NCI-H128 (cell line): ENCODE measurements at regions not wholly inside any gene's neighbourhood (a gene's known extent, or its start where the extent isn't known, plus 50 kb on each side); places are given as distances from the start of the nearest gene placed in this dataset.
"Not testable (repeated sequence)": the region's sequence is repeated elsewhere in the genome, so short reads cannot be mapped to it uniquely, and the experiment has no call there.

ENCODE experiments used
- DNase-seq: peaks from one replicate; lab custom pipeline; 2025; ENCODE audit not compliant: unreplicated experiment; lab: John Stamatoyannopoulos, UW

DNA sequence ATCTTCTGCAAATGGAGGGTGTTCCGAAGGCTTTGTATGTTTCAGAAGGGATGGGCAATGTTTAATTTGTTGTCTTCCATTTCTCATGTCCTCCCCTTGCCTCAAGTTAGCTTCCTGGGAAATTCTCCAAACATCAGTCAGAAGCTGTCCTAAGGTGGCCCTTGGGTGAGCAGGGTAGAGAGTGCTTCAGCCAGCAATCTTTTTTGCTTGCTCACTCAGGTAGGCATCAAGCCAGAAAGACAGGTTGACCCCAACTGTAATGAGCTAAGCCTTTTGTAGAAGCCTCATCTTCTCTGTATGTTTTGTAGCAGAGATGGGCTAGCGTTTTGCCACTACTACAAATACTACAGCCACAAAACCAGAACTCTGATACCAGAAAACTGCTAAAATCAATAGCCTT, 321.5 kb upstream of the FAM78B start:
- DNase-seq: no peak

- DNase-seq: no peak
Measured at GRCh38 chr1:166489356-166489669, 322.5 kb upstream of the FAM78B start.

- DNase-seq: no peak
Measured at GRCh38 chr1:166489670-166490436, 323.1 kb upstream of the FAM78B start.

GRCh38 chr1:166490437-166490991, 323.7 kb upstream of the FAM78B start:
- DNase-seq: no peak

GRCh38 chr1:166493765-166494164, 327.0 kb upstream of the FAM78B start:
- not testable (repeated sequence) for DNase-seq

DNA sequence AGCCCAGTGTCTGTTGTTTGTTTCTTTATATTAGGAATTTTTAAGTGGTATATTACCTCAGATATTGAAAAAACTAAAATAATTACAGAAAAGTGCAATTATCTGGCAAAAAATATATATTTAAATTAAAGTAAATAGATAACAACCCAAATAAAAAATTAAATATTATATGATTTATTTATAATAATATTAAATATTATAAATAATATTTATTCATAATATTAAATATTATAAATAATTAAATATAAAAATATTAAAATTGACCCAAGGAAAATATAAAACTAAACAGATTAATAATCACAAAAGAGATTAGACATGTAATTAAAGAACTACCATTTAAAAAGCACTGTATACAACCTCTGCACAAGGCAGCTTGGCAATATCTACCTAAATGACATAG, 331.9 kb upstream of the POGK start:
- DNase-seq: no peak

GRCh38 chr1:166511761-166512160, 327.5 kb upstream of the POGK start:
- DNase-seq: no peak

DNA sequence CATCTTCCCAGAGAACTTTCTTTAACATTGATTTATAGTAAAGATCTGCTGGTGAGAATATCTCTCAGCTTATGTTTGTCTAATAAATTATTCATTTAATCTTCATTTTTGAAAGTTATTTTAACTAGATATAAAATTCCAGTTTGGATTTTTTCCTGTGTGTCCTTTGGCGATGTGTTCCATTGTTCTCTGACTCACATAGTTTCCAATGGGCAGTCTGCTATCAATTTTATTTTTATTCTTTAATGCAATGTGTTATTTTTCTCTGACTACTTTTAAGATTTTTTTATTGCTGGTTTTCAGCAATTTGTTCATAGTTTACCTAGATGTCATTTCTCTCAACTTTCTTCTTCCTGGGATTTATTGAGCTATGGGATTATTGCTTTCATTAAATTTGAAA, 325.2 kb upstream of the POGK start:
- no peak for DNase-seq

DNA sequence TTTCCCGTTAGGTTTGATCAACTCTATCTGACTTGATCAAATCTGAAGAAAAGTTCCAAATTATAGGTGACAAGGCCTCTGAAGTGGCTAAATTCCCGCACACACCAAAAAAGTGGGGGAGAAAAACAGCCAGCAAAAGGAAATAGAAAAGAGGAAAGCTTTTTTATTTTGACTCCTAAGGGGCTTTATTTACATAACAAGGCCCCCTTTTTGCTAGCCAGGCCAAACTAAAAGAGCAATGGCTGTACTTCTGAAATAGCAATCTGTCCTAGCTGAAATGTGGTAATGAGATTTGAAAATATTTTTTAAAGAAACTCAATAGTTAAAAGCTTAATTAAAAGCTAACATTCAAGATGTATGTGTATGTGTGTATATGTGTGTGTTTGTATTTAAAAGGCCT, 311.5 kb upstream of the POGK start:
- no peak for DNase-seq

DNA sequence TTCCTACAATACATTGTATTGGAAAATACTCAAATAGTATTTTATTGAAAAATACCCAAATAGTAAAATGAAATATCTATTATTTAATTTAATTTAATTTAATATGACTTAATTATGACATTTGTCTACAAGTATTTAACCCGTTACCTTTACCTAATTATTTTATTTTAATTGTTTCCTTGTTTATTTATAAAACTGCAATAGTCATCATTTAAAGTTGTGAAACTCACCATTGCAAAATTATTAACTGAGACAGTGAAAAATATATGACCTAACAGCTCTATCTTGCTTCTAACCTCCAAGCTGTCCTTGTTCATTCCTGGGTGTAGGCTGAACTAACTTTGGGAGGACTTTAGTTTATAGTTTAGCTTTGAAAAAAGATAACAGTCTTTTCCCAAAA, 300.6 kb upstream of the POGK start:
- DNase-seq: no peak

DNA sequence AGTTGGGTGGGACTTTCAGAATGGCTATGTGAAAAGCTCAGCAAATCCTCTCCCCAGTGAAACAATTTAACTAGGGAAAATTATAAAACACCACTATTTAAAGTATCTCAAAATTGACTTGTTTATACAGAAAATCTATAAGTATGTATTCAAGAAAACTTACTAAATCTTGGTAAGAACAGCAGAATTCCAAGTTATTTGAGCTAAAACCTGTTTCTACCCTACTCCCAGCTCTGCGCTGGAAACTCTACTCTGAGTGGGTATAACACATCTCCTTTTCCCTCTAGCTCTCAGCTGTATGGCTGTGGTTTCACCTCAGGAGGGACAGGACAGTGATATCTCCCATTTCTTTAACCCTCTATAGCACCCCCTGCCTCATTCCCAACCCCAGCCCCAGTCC, 295.2 kb upstream of the POGK start:
- DNase-seq: no peak

DNA sequence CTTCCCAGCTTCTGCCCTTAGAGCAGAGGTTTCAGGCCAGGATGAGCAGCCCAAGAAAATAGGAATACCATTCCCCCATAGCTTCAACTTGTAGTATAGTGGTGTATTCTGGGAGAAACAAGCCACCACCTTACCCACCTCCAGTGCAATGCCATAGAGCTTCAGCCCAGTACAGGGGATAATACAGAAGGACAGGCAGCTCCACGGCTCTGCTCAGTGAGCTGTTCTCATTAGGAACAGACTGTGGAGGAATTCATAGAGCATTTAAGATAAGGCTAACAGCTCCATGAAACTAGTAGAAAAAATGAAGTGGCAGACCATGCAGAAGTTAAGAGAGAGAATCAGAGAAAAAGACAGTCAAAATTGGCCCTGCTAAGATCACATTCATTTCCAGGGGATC, 294.7 kb upstream of the POGK start:
- DNase-seq: no peak

DNA sequence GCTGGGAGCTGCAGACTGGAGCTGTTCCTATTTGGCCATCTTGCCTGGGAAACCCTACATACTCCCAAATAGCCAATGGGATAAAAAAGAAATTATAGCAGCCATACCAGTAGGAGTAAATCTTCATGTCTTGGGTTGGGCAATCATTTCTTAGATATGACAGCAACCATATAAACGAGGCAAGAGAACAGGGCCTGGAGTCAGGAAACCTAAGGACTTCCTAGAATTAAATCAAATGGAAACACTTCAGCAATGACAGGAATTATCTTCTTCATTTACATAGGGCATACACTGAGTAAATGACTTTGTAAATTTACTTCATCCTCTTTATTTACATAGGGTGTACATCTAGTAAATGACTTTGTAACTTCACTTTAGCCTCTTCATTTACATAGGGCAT, 286.6 kb upstream of the POGK start:
- DNase-seq: no peak

GRCh38 chr1:166570954-166571353, 268.3 kb upstream of the POGK start:
- no peak for DNase-seq

- no peak for DNase-seq
Measured at GRCh38 chr1:166573199-166573598, 266.1 kb upstream of the POGK start.

GRCh38 chr1:166579557-166580501, 259.4 kb upstream of the POGK start:
- no peak for DNase-seq

GRCh38 chr1:166588741-166589140, 250.5 kb upstream of the POGK start:
- no peak for DNase-seq

- no peak for DNase-seq
Measured at GRCh38 chr1:166590161-166590560, 249.1 kb upstream of the POGK start.

DNA sequence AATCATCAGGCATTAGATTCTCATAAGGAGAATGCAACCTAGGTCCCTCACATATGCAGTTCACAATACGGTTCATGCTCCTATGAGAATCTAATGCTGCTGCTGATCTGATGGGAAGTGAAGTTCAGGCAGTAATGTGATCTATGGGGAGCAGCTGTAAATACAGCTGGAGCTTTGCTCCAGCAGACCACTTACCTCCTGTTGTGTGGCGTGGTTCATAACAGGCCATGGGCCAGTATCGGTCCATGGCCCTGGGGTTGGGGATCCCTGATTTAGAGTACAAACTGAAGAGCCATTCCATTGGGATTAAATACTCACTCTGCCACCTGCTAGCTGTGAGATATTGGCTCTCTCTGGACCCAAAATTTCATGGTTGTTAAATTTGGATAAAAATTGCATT, 244.6 kb upstream of the POGK start:
- DNase-seq: no peak

DNA sequence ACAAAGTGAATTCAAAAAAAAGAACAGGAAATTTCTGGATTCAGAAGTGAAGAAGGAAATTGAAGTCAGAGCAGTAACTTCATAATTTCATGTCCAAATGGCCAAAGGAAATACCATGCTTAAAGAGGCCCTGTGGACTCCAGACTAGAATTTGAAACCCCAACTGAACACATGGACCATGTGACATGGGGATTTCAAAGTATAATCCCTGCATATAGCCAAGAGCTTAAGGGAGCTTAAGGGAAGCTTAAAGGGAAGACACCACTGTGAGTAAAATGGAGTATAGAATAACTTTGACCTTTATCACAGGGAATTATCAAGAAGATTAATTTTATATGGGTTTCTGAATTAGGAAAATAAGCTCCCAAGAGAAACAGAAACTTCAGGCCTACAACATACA, 241.8 kb upstream of the POGK start:
- DNase-seq: no peak

- no peak for DNase-seq
Measured at GRCh38 chr1:166600574-166600973, 238.7 kb upstream of the POGK start.

DNA sequence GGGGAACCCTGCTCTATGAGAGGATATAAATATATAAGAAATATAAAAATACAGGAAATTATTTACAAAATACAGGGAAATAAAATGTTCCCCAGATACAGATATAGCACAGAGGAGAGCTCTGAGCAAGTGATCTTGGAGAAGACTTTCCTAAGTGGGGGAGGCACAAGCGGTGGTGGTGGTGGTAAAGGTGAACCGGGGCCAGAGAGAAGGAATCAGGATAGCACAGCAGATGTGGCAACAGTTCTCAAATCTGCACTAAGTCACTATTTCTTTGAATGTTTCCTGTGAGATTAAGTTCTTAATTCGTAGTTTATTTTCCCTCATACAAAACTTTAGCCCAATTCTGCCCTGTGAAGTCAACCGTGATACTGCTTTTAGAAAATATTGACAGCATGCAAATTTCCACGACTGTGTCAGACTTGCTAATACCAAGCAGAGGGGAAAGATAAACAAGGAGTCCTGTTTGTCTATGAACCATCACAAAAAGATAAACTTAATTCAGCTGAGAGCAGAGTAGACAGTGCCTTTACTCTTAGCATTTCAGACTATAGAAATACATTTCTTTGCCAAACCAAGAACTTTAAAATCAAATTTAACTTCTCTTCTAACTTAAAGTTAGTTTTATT, 237.5 kb upstream of the POGK start:
- DNase-seq: no peak
